ENCODE measurements at regions not wholly inside any gene's neighbourhood (a gene's known extent, or its start where the extent isn't known, plus 50 kb on each side); places are given as distances from the start of the nearest gene placed in this dataset.

DNA sequence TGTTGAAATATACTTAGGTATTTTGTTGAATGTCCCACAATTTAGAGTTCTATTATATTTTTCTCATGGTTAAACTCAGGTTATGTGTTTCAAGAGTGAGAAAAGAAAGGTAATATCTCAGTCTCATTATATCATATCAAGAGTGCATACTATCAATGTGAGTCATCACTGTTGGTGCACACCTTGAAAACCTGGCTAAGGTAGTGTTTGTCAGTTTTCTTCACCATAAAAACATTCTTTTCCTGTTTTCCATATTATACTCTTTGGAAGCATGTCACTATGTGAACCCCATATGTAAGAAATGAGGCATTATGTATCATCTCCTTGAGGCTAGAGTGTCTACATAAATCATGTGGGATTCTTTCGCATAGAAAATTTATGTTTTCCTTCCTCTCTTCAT lies 307.6 kb upstream of the CTSO start:
- no peak overlapping the region for H3K4me3 ChIP-seq (replicated peaks in 1 of 2; ENCODE audit: low read depth in 2 of 2, low read length in 2 of 2)
- DNase-seq (ENCODE audit: low read depth in 2 of 2), result no peak
- TF ChIP-seq, protein P1, sequence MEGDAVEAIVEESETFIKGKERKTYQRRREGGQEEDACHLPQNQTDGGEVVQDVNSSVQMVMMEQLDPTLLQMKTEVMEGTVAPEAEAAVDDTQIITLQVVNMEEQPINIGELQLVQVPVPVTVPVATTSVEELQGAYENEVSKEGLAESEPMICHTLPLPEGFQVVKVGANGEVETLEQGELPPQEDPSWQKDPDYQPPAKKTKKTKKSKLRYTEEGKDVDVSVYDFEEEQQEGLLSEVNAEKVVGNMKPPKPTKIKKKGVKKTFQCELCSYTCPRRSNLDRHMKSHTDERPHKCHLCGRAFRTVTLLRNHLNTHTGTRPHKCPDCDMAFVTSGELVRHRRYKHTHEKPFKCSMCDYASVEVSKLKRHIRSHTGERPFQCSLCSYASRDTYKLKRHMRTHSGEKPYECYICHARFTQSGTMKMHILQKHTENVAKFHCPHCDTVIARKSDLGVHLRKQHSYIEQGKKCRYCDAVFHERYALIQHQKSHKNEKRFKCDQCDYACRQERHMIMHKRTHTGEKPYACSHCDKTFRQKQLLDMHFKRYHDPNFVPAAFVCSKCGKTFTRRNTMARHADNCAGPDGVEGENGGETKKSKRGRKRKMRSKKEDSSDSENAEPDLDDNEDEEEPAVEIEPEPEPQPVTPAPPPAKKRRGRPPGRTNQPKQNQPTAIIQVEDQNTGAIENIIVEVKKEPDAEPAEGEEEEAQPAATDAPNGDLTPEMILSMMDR (IDR thresholded peaks at IDR 0.05; ENCODE audit: low read depth, low read length), result no peak

DNA sequence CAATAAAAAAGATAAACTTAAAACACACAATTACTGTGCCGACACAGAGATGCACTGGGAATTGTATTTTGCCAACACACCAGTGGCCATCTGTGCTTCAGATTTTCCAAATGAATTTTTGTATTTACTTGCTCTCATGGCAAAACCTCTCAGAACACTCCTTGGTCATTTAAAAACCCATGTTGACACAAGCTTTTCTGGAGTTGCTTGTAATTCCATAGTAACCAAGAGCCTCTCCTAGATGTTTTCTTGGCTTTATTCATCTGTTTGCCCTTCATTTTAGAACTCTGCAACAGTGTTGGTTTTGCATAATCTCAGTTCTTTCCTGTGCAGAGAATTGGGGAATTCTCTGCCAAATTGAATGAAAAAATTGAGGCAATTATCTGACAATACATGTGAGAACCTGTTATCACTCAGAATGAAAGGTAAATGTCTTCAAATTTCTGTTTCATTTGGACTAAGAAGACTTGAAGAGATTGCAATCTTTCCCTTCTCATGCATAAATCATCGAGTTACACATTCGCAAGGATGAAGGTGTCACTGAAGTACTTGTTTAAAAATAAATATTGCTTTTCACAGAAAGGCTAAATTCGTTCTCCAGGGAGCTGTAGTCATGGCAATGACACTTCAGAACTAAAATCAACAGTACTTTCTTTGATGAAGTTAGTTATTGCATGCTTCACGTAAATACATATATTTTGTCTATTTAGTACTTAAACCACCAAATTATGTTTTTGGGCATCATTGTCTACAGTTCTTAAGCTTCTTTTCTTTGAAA lies 301.8 kb upstream of the CTSO start:
- H3K4me3 ChIP-seq (replicated peaks in 1 of 2; ENCODE audit: low read depth in 2 of 2, low read length in 2 of 2), result no peak overlapping the region
- no peak for DNase-seq (ENCODE audit: low read depth in 2 of 2)
- TF ChIP-seq, protein P1 (IDR thresholded peaks at IDR 0.05; ENCODE audit: low read depth, low read length), result no peak

DNA sequence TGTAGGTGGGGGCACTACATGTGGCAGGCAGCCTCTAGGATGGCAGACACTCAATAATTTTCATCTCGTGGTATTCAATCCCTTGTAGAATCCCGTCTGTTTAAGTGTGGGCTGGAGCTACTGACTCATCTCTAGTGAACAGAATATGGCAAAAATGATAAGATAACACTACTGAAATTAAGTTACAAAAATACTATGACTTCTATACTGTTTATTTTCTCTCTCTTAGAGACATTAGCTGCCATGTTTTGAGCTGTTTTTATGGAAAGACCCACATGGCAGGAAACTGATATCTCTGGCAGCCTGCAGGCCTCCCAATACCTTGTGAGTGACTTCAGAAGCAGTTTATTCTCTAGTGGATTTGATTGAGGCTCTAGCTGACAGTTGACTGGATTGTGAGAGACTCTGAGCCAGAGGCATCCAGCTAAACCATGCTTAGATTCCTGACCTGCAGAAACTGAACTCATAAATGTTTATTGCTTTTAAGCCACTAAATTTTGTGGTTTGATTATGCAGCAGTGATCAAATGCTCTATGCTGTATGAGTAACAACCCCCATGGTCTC lies 298.8 kb upstream of the CTSO start:
- no peak overlapping the region for H3K4me3 ChIP-seq (replicated peaks in 1 of 2; ENCODE audit: low read depth in 2 of 2, low read length in 2 of 2)
- TF ChIP-seq, protein P1 (IDR thresholded peaks at IDR 0.05; ENCODE audit: low read depth, low read length), result no peak
- DNase-seq (ENCODE audit: low read depth in 2 of 2), result peak; percentile 11 to 14

DNA sequence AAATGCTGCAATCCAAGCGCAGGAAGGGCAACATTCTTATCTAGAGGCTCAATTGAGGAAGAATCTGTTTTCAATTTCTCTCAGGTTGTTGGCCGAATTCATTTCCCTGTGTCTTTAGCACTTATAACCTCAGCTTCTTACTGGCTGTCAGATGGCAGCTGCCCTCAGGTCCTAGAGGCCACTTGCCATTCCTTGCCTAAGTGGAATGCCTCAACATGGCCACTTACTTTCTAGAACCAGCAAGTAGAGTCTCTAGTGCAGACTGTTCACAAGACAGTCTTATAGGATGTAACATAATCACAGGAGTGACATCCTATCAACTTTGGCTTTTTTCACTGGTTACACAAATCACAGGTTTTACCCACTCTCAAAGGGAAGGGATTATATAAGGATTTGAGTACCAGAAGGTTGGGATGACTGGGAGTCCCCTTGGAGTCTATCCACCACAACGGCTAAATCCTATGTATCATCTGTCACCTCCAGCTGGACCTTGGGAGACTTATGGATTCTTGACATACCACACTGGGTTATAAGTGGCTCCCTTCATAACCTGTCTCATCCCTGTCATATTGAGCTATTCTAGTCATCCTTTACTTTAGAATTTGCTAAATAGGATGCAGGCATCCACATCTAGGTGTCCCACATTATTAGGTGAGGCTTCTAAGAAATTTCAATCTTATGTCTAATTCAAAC lies 297.9 kb upstream of the CTSO start:
- TF ChIP-seq, protein P1 (IDR thresholded peaks at IDR 0.05; ENCODE audit: low read depth, low read length), result no peak
- DNase-seq (ENCODE audit: low read depth in 2 of 2), result no peak
- no peak overlapping the region for H3K4me3 ChIP-seq (replicated peaks in 1 of 2; ENCODE audit: low read depth in 2 of 2, low read length in 2 of 2)

DNA sequence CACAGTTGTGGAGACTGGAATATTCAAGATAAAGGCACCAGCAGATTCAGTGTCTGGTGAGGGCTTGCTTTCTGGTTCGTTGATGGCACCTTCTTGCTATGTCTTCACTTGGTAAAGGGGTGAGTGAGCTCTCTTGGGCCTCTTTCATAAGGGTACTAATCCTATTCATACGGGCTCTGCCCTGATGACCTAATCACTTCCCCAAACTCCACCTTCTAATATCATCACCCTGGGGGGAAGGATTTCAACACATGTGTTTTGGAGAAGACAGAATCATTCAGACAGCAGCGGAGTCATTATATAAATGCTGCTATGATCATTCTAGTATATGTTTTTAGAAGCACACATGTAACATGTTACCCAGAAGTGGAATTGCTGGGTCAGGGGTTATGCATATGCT lies 295.3 kb upstream of the CTSO start:
- TF ChIP-seq, protein P1 (IDR thresholded peaks at IDR 0.05; ENCODE audit: low read depth, low read length), result no peak
- no peak overlapping the region for H3K4me3 ChIP-seq (replicated peaks in 1 of 2; ENCODE audit: low read depth in 2 of 2, low read length in 2 of 2)
- no peak for DNase-seq (ENCODE audit: low read depth in 2 of 2)

DNA sequence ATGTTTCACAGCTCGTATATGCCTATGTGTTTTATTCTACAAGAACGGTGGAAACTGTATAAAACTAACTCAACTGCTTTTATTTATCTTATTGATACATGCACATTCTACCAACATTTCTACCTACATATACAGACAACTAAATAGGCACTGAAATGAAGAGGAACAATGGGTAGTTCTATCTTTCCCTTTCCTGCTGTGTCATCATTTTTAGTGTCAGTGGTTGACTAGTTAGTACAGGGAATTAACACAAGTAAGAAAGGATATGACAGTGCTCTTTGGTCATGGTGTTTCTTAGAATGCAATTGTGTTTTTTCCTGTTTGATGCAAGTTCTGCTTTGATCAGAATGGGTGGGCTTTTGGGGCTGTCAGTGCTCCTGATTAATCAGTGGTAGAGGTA lies 293.8 kb upstream of the CTSO start:
- TF ChIP-seq, protein P1 (IDR thresholded peaks at IDR 0.05; ENCODE audit: low read depth, low read length), result no peak
- H3K4me3 ChIP-seq (replicated peaks in 1 of 2; ENCODE audit: low read depth in 2 of 2, low read length in 2 of 2), result no peak overlapping the region
- DNase-seq (ENCODE audit: low read depth in 2 of 2), result no peak
